NCI-H1930 (cell line): ENCODE measurements at regions not wholly inside any gene's neighbourhood (a gene's known extent, or its start where the extent isn't known, plus 50 kb on each side); places are given as distances from the start of the nearest gene placed in this dataset.
"Not testable (repeated sequence)": the region's sequence is repeated elsewhere in the genome, so short reads cannot be mapped to it uniquely, and the experiment has no call there.

Experiments
- DNase-seq, 2 experiments: peaks; one replicate each; lab custom pipeline; 2025; lab: John Stamatoyannopoulos, UW

- no peak for DNase-seq
These were observed 1065.6 kb downstream of the PLA2G4A start for GRCh38 chr1:187894349-187894748.

GRCh38 chr1:187903223-187903622, 1074.5 kb downstream of the PLA2G4A start:
- DNase-seq = no peak

- DNase-seq = no peak
These were observed 1080.6 kb downstream of the PLA2G4A start for GRCh38 chr1:187909382-187909781.

- no peak for DNase-seq
These were observed 1083.1 kb downstream of the PLA2G4A start for GRCh38 chr1:187911820-187912219.

GRCh38 chr1:187920976-187921375, 1092.2 kb downstream of the PLA2G4A start:
- no peak for DNase-seq

- DNase-seq = no peak
These were observed 1092.7 kb downstream of the PLA2G4A start for GRCh38 chr1:187921426-187921825.

- DNase-seq = no peak
These were observed 1093.5 kb downstream of the PLA2G4A start for GRCh38 chr1:187922255-187922654.

- no peak for DNase-seq
These were observed 1095.5 kb downstream of the PLA2G4A start for GRCh38 chr1:187924252-187924651.

- no peak for DNase-seq
These were observed 1099.5 kb downstream of the PLA2G4A start for GRCh38 chr1:187928288-187928687.

- DNase-seq = no peak
These were observed 1099.9 kb downstream of the PLA2G4A start for GRCh38 chr1:187928696-187929095.

GRCh38 chr1:187931776-187932175, 1103.0 kb downstream of the PLA2G4A start:
- DNase-seq = no peak

GRCh38 chr1:187933562-187934419, 1105.0 kb downstream of the PLA2G4A start:
- DNase-seq = no peak

GRCh38 chr1:187936667-187937066, 1107.9 kb downstream of the PLA2G4A start:
- no peak for DNase-seq

GRCh38 chr1:187938092-187938491, 1109.3 kb downstream of the PLA2G4A start:
- no peak for DNase-seq

GRCh38 chr1:187942986-187943385, 1114.2 kb downstream of the PLA2G4A start:
- no peak for DNase-seq

GRCh38 chr1:187943606-187944403, 1115.1 kb downstream of the PLA2G4A start:
- DNase-seq = no peak

- not testable (repeated sequence) for DNase-seq
These were observed 1117.9 kb downstream of the PLA2G4A start for GRCh38 chr1:187946661-187947060.

- no peak for DNase-seq
These were observed 1118.6 kb downstream of the PLA2G4A start for GRCh38 chr1:187947359-187947758.

- DNase-seq = no peak
These were observed 1119.5 kb downstream of the PLA2G4A start for GRCh38 chr1:187948170-187948794.

GRCh38 chr1:187949567-187949966, 1120.8 kb downstream of the PLA2G4A start:
- no peak for DNase-seq

- DNase-seq = no peak
These were observed 1123.1 kb downstream of the PLA2G4A start for GRCh38 chr1:187951817-187952216.

GRCh38 chr1:187952446-187952845, 1123.7 kb downstream of the PLA2G4A start:
- DNase-seq = no peak

GRCh38 chr1:187956975-187957374, 1128.2 kb downstream of the PLA2G4A start:
- DNase-seq = no peak
